Endothelial cell (in vitro differentiated cells): ENCODE measurements at regions not wholly inside any gene's neighbourhood (a gene's known extent, or its start where the extent isn't known, plus 50 kb on each side); places are given as distances from the start of the nearest gene placed in this dataset.

Experiments
- DNase-seq: peaks from one replicate; pipeline ENCODE4 v3.0.0; 2021; ENCODE audit warnings: low spot score
- H3K27ac Mint-ChIP-seq: one replicate; pipeline ENCODE4 v1.8.0; 2021; ENCODE audit warnings: mixed read lengths, inconsistent platforms; ENCODE audit not compliant: unreplicated experiment
- H3K27me3 Mint-ChIP-seq: one replicate; pipeline ENCODE4 v1.8.0; 2021; ENCODE audit warnings: mild to moderate bottlenecking, moderate library complexity, mixed read lengths, inconsistent platforms; ENCODE audit not compliant: unreplicated experiment
- H3K36me3 Mint-ChIP-seq: one replicate; pipeline ENCODE4 v1.8.0; 2021; ENCODE audit warnings: mild to moderate bottlenecking, low read depth, mixed read lengths, inconsistent platforms; ENCODE audit not compliant: unreplicated experiment
- H3K4me1 Mint-ChIP-seq: one replicate; pipeline ENCODE4 v1.8.0; 2021; ENCODE audit warnings: mild to moderate bottlenecking, mixed read lengths, inconsistent platforms; ENCODE audit not compliant: unreplicated experiment
- H3K4me3 Mint-ChIP-seq: one replicate; pipeline ENCODE4 v1.8.0; 2021; ENCODE audit warnings: mild to moderate bottlenecking, mixed read lengths, inconsistent platforms; ENCODE audit not compliant: unreplicated experiment
- H3K9me3 Mint-ChIP-seq: one replicate; pipeline ENCODE4 v1.8.0; 2021; ENCODE audit warnings: mixed read lengths, inconsistent platforms; ENCODE audit not compliant: unreplicated experiment
- TF ChIP-seq, protein P1 (sequence below): fragments of 200-600 bp; sonication (generic); IDR thresholded peaks from one replicate; pipeline ENCODE4 v1.5.0; 2021; ENCODE audit warnings: antibody characterized with exemption; ENCODE audit not compliant: unreplicated experiment

DNA sequence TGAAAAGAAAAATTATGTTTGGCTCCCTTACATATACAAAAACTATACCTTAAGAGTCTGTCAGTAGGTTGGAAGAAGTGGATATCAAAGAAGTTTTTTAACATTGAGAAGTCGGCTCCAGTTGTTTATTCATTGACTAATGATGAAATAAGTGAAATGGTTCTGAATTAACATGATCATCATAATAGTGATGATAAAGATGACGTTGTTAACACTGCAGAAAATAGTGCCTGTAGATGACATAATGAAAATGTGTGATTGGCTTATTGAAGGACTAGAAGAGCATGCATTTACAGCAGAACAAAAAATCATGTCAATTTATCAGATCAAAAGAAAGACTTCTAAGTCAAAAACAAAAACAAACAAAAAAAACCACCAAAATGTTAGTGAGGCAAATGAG is 1125.4 kb upstream of the NXPH2 start:
- peaks cover 2% of the 10 kb centered on the region for H3K27me3 Mint-ChIP-seq
- no peaks in the 10 kb centered on the region for H3K36me3 Mint-ChIP-seq
- H3K27ac Mint-ChIP-seq = no peak overlapping the region
- TF ChIP-seq, protein P1, sequence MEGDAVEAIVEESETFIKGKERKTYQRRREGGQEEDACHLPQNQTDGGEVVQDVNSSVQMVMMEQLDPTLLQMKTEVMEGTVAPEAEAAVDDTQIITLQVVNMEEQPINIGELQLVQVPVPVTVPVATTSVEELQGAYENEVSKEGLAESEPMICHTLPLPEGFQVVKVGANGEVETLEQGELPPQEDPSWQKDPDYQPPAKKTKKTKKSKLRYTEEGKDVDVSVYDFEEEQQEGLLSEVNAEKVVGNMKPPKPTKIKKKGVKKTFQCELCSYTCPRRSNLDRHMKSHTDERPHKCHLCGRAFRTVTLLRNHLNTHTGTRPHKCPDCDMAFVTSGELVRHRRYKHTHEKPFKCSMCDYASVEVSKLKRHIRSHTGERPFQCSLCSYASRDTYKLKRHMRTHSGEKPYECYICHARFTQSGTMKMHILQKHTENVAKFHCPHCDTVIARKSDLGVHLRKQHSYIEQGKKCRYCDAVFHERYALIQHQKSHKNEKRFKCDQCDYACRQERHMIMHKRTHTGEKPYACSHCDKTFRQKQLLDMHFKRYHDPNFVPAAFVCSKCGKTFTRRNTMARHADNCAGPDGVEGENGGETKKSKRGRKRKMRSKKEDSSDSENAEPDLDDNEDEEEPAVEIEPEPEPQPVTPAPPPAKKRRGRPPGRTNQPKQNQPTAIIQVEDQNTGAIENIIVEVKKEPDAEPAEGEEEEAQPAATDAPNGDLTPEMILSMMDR = no peak
- H3K9me3 Mint-ChIP-seq = no peaks in the 10 kb centered on the region
- H3K4me3 Mint-ChIP-seq = no peak overlapping the region
- DNase-seq = no peak
- H3K4me1 Mint-ChIP-seq = no peaks in the 10 kb centered on the region

DNA sequence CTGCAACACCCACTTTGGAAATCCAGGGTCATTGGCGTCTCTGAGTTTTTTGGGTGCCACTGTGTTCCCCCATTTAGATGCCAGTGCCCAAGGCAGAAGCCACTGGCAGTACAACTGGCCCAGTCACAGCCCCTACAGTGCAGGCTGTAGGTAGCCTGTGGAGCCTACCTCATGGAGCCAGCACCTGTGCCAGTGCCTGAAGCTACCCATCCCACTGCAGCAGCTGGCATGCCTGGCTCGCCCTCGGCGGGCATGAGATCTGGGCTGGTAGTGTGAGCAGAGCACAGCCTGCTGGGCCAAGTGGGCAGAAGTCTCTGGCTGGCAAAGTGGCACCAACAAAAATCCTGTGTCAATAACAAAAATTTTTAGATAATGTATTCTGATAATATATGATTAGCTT is 1111.4 kb upstream of the NXPH2 start:
- Mint-ChIP-seq H3K27ac (no peak overlapping the region), H3K27me3 (no peaks in the 10 kb centered on the region), H3K4me1 (no peaks in the 10 kb centered on the region), H3K36me3 (no peaks in the 10 kb centered on the region), H3K9me3 (no peaks in the 10 kb centered on the region), H3K4me3 (no peak overlapping the region)
- TF ChIP-seq, protein P1 = no peak
- DNase-seq = no peak

DNA sequence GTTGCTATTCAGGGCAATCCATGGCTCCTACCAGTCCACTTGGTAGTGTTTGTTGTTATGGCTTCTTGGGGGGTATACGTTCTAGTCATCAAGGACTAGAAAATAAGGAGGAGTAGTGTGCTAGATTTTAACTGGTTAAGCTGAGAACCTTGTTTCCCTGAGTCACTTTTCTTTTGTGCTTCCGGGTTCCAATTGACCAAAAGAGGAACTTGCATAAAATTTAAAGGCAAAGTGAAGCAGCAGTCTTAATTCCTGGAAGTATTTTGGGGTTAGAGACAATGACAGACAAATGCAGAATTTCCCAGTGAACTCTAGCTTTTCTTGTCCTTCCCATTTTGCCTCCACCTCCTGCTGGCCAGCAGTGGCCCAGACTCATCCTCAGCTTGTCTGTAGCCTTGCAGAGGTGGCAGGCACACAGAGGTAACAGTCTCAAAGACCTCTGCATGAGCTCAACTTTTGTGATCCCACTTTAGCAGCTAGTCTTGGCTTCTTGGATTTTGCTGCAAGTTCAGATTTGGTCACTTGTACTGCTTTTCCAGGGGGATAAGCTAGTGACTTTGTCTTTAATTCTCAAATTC is 1105.8 kb upstream of the NXPH2 start:
- Mint-ChIP-seq H3K27ac (no peak overlapping the region), H3K4me1 (no peaks in the 10 kb centered on the region), H3K27me3 (no peaks in the 10 kb centered on the region), H3K36me3 (no peaks in the 10 kb centered on the region), H3K4me3 (no peak overlapping the region), H3K9me3 (no peaks in the 10 kb centered on the region)
- TF ChIP-seq, protein P1 = no peak
- DNase-seq = no peak

DNA sequence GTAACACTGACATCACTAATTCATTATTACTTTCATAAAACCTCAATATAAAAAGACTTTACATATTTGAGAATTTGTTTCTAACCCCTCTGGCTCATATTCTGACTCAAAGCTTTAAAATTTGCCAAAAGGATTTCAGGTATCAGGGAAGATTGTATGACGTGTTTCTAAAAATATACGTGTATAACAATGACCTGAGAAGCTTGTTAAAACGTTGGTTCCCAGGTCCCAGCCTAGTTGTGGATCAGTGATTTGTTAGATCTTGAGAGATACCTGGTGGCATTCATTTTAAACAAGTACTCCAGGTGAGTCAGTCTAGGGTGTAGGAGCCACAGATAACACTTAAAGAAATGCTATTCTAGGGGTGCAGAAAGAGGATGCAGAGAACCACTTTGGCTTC is 1096.8 kb upstream of the NXPH2 start:
- Mint-ChIP-seq H3K4me1 (peaks cover 3% of the 10 kb centered on the region), H3K27ac (no peak overlapping the region), H3K27me3 (no peaks in the 10 kb centered on the region), H3K4me3 (no peak overlapping the region), H3K36me3 (no peaks in the 10 kb centered on the region), H3K9me3 (no peaks in the 10 kb centered on the region)
- DNase-seq = no peak
- TF ChIP-seq, protein P1 = no peak

DNA sequence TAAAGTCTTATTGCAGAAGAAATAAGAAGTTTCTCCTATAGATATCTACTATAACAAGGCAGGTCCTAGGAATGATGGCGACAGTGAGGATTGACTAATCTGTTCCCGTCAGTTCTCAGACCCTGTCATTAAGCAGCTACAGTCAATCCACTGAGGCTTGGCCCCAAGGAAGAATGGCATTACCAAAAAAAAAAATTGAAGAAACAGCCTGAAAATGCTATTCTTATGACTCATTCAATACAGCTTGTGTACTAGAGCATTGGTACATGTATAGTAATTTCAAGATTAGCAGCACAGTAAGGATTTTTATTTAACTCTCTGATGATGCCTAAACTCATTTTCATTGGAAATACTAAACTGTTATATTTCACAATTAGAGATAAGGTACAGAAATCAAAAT is 1096.1 kb upstream of the NXPH2 start:
- TF ChIP-seq, protein P1 = no peak
- Mint-ChIP-seq H3K4me1 (peaks cover 3% of the 10 kb centered on the region), H3K27me3 (no peaks in the 10 kb centered on the region), H3K27ac (no peak overlapping the region), H3K36me3 (no peaks in the 10 kb centered on the region), H3K4me3 (no peak overlapping the region), H3K9me3 (no peaks in the 10 kb centered on the region)
- no peak for DNase-seq
